OCI-LY3 (cell line): ENCODE measurements at regions not wholly inside any gene's neighbourhood (a gene's known extent, or its start where the extent isn't known, plus 50 kb on each side); places are given as distances from the start of the nearest gene placed in this dataset.

Experiments used
- CTCF ChIP-seq: fragments of 200-600, 300-600 bp; sonication (generic); IDR thresholded peaks from 2 replicates; pipeline ENCODE4 v1.5.1; 2014; ENCODE audit warnings: antibody characterized with exemption, low read length, low read depth
- EZH2phosphoT487 ChIP-seq: fragments of 200-600 bp; shearing (Covaris generic); IDR thresholded peaks from 2 replicates; pipeline ENCODE4 v1.6.1; 2018; ENCODE audit warnings: antibody characterized with exemption, mixed run types, low read depth

- no peak for TF ChIP-seq CTCF
- TF ChIP-seq EZH2phosphoT487, result no peak
Observed at GRCh38 chr22:48448821-48449220, 1378.9 kb downstream of the BRD1 start.
